ENCODE measurements at regions not wholly inside any gene's neighbourhood (a gene's known extent, or its start where the extent isn't known, plus 50 kb on each side); places are given as distances from the start of the nearest gene placed in this dataset.
"Not testable (repeated sequence)": the region's sequence is repeated elsewhere in the genome, so short reads cannot be mapped to it uniquely, and the experiment has no call there.

DNA sequence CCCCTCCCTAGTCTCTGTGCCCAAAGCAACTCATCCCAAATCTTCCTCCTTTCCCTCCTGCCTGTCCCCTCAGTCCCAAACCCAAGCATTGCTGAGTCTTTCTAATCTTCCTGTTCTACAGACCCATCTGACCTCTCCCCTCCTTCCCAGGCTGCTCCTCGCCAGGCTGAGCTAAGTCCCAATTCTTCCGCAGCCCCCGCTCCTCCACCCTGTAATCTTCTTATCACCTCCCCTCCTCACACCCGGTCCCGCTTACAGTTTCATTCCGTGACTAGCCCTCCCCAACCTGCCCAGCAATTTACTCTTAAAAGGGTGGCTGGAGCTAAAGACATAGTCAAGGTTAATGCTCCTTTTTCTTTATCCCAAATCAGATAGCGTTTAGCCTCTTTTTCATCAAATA, 86.8 kb upstream of the ALDH3B2 start:
- H3K4me1 ChIP-seq (ENCODE audit: control extremely low read depth in 1 of 4, control insufficient read depth in 4 of 4, insufficient read depth in 4 of 4, low read length in 3 of 4); H3K27ac ChIP-seq (ENCODE audit: insufficient read depth in 1 of 2, low read depth in 1 of 2, low read length in 2 of 2, poor library complexity in 1 of 2, severe bottlenecking in 2 of 2); H3K36me3 ChIP-seq (ENCODE audit: control insufficient read depth in 4 of 4, insufficient read depth in 4 of 4, low read length in 3 of 4); DNase-seq; CTCF ChIA-PET; H3K9me3 ChIP-seq (ENCODE audit: control extremely low read depth in 1 of 5, control insufficient read depth in 4 of 5, insufficient read depth in 2 of 5, low read depth in 1 of 5, low read length in 4 of 5); POLR2A ChIA-PET; H3K4me3 ChIP-seq (ENCODE audit: control insufficient read depth in 1 of 7, extremely low read depth in 1 of 7, insufficient read depth in 4 of 7, low read depth in 2 of 7, low read length in 6 of 7); H3K27me3 ChIP-seq (replicated peaks in 2 of 5; ENCODE audit: control insufficient read depth in 4 of 5, insufficient read depth in 5 of 5, low read length in 4 of 5): not testable (repeated sequence)
- 100% methylated on average over 2 of the region's 7 CpGs for WGBS (ENCODE audit: insufficient coverage)

DNA sequence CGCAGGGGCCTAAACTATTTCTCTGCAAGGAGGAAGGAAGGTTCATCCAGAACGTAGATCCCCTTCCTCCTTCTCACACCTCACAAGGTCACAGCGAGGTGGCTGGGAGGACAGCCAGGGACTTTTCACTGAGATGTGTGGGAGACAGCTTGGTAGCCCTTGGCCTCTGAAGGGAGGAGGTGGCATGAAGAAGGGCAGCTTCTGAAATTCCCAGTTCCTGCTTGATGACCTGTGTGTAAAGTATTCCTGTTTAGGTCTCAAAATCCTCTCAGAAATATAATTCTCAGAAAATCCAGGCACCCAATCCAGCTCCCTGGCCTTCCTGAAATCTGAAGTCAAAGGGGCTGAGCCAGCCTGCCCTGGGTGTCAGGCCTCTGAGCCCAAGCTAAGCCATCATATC, 84.9 kb upstream of the ALDH3B2 start:
- H3K36me3 ChIP-seq (ENCODE audit: control insufficient read depth in 4 of 4, insufficient read depth in 4 of 4, low read length in 3 of 4); H3K27ac ChIP-seq (ENCODE audit: insufficient read depth in 1 of 2, low read depth in 1 of 2, low read length in 2 of 2, poor library complexity in 1 of 2, severe bottlenecking in 2 of 2); CTCF ChIA-PET; H3K9me3 ChIP-seq (ENCODE audit: control extremely low read depth in 1 of 5, control insufficient read depth in 4 of 5, insufficient read depth in 2 of 5, low read depth in 1 of 5, low read length in 4 of 5); H3K4me3 ChIP-seq (ENCODE audit: control insufficient read depth in 1 of 7, extremely low read depth in 1 of 7, insufficient read depth in 4 of 7, low read depth in 2 of 7, low read length in 6 of 7); H3K4me1 ChIP-seq (ENCODE audit: control extremely low read depth in 1 of 4, control insufficient read depth in 4 of 4, insufficient read depth in 4 of 4, low read length in 3 of 4); H3K27me3 ChIP-seq (replicated peaks in 2 of 5; ENCODE audit: control insufficient read depth in 4 of 5, insufficient read depth in 5 of 5, low read length in 4 of 5); POLR2A ChIA-PET; DNase-seq: not testable (repeated sequence)
- no CpG with 5 or more reads among the region's 3 CpGs for WGBS (ENCODE audit: insufficient coverage)

DNA sequence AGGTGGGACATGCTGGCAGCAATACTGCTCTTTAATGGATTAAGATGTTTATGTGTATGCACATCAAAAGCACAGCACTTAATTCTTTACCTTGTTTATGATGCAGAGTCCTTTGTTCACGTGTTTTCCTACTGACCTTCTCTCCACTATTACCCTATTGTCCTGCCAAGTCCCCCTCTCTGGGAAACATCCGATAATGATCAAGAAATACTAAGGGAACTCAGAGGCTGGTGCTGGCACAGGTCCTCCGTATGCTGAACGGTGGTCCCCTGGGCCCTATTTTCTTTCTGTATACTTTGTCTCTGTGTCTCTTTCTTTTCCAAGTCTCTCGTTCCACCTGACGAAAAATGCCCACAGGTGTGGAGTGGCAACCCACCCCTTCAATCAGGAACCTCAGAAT, 84.0 kb upstream of the ALDH3B2 start:
- POLR2A ChIA-PET; CTCF ChIA-PET; H3K4me3 ChIP-seq (ENCODE audit: control insufficient read depth in 1 of 7, extremely low read depth in 1 of 7, insufficient read depth in 4 of 7, low read depth in 2 of 7, low read length in 6 of 7); DNase-seq; H3K27ac ChIP-seq (ENCODE audit: insufficient read depth in 1 of 2, low read depth in 1 of 2, low read length in 2 of 2, poor library complexity in 1 of 2, severe bottlenecking in 2 of 2); H3K27me3 ChIP-seq (replicated peaks in 2 of 5; ENCODE audit: control insufficient read depth in 4 of 5, insufficient read depth in 5 of 5, low read length in 4 of 5); H3K36me3 ChIP-seq (ENCODE audit: control insufficient read depth in 4 of 4, insufficient read depth in 4 of 4, low read length in 3 of 4); H3K4me1 ChIP-seq (ENCODE audit: control extremely low read depth in 1 of 4, control insufficient read depth in 4 of 4, insufficient read depth in 4 of 4, low read length in 3 of 4); H3K9me3 ChIP-seq (ENCODE audit: control extremely low read depth in 1 of 5, control insufficient read depth in 4 of 5, insufficient read depth in 2 of 5, low read depth in 1 of 5, low read length in 4 of 5): not testable (repeated sequence)
- WGBS (ENCODE audit: insufficient coverage): 97% methylated on average over 6 of the region's 6 CpGs

DNA sequence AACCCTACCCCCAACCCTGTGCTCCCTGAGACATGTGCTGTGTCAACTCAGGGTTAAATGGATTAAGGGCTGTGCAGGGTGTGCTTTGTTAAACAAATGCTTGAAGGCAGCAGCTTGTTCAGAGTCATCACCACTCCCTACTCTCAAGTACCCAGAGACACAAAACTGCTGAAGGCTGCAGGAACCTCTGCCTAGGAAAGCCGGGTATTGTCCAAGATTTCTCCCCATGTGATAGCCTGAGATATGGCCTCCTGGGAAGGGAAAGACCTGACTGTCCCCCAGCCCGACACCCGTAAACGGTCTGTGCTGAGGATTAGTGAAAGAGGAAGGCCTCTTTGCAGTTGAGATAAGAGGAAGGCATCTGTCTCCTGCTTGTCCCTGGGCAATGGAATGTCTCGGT, 83.6 kb upstream of the ALDH3B2 start:
- POLR2A ChIA-PET; H3K4me3 ChIP-seq (ENCODE audit: control insufficient read depth in 1 of 7, extremely low read depth in 1 of 7, insufficient read depth in 4 of 7, low read depth in 2 of 7, low read length in 6 of 7); H3K4me1 ChIP-seq (ENCODE audit: control extremely low read depth in 1 of 4, control insufficient read depth in 4 of 4, insufficient read depth in 4 of 4, low read length in 3 of 4); H3K9me3 ChIP-seq (ENCODE audit: control extremely low read depth in 1 of 5, control insufficient read depth in 4 of 5, insufficient read depth in 2 of 5, low read depth in 1 of 5, low read length in 4 of 5); CTCF ChIA-PET; H3K36me3 ChIP-seq (ENCODE audit: control insufficient read depth in 4 of 4, insufficient read depth in 4 of 4, low read length in 3 of 4); H3K27me3 ChIP-seq (replicated peaks in 2 of 5; ENCODE audit: control insufficient read depth in 4 of 5, insufficient read depth in 5 of 5, low read length in 4 of 5); H3K27ac ChIP-seq (ENCODE audit: insufficient read depth in 1 of 2, low read depth in 1 of 2, low read length in 2 of 2, poor library complexity in 1 of 2, severe bottlenecking in 2 of 2); DNase-seq: not testable (repeated sequence)
- WGBS (ENCODE audit: insufficient coverage): no CpG with 5 or more reads among the region's 5 CpGs

DNA sequence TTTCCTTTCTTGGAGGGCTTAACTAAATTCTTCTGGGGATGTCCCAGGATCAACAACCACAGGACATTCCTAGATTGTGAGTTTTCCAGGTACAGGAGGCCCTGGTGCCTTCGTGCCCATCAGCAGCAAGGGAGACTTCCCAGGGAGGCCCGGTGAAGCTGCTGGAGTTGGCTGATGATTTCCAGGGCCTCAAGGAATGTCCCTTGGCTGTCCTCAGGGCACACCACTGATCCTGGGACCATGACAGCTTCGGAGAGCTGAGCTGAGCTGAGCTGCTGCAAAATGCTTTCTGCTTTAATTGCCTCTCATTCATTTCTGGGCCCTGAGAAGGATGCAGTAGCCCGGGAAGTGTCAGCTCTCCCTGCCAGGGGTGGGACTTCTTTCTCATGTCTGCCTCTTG, 79.4 kb upstream of the ALDH3B2 start:
- H3K4me1 ChIP-seq (ENCODE audit: control extremely low read depth in 1 of 4, control insufficient read depth in 4 of 4, insufficient read depth in 4 of 4, low read length in 3 of 4); H3K4me3 ChIP-seq (ENCODE audit: control insufficient read depth in 1 of 7, extremely low read depth in 1 of 7, insufficient read depth in 4 of 7, low read depth in 2 of 7, low read length in 6 of 7); POLR2A ChIA-PET; H3K27me3 ChIP-seq (replicated peaks in 2 of 5; ENCODE audit: control insufficient read depth in 4 of 5, insufficient read depth in 5 of 5, low read length in 4 of 5); H3K36me3 ChIP-seq (ENCODE audit: control insufficient read depth in 4 of 4, insufficient read depth in 4 of 4, low read length in 3 of 4); CTCF ChIA-PET; DNase-seq; H3K27ac ChIP-seq (ENCODE audit: insufficient read depth in 1 of 2, low read depth in 1 of 2, low read length in 2 of 2, poor library complexity in 1 of 2, severe bottlenecking in 2 of 2); H3K9me3 ChIP-seq (ENCODE audit: control extremely low read depth in 1 of 5, control insufficient read depth in 4 of 5, insufficient read depth in 2 of 5, low read depth in 1 of 5, low read length in 4 of 5): not testable (repeated sequence)
- WGBS (ENCODE audit: insufficient coverage): 94% methylated on average over 4 of the region's 4 CpGs

DNA sequence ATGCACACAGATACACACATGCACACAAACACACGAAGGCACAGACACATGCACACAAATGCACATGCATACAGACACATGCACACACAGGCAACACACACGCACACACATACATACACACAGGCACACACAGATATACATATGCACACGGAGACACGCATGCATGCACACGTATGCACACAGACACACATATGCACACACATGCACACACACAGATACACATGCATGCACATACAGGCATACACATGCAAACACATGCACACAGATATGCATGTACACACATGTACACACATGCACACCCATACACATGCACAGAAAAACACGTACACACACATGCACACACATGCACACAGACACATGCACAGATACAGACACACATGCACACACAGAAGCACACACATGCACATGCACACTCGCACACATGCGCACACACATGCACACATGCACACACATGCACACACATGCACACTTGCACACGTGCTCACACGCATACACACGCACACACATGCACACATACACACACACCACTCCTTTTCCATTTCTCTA, 70.8 kb upstream of the ALDH3B2 start:
- CTCF ChIA-PET: no interaction called here
- DNase-seq: no peak
- H3K27me3 ChIP-seq (replicated peaks in 2 of 5; ENCODE audit: control insufficient read depth in 4 of 5, insufficient read depth in 5 of 5, low read length in 4 of 5): peaks cover 0 to under 1% (median 0%) of the 10 kb centered on the region in 5 experiments
- 97% methylated on average over 5 of the region's 11 CpGs for WGBS (ENCODE audit: insufficient coverage)
- H3K9me3 ChIP-seq (ENCODE audit: control extremely low read depth in 1 of 5, control insufficient read depth in 4 of 5, insufficient read depth in 2 of 5, low read depth in 1 of 5, low read length in 4 of 5): no peaks in the 10 kb centered on the region
- H3K4me3 ChIP-seq (ENCODE audit: control insufficient read depth in 1 of 7, extremely low read depth in 1 of 7, insufficient read depth in 4 of 7, low read depth in 2 of 7, low read length in 6 of 7): no peak overlapping the region
- H3K36me3 ChIP-seq (ENCODE audit: control insufficient read depth in 4 of 4, insufficient read depth in 4 of 4, low read length in 3 of 4): no peaks in the 10 kb centered on the region
- no peak overlapping the region for H3K27ac ChIP-seq (ENCODE audit: insufficient read depth in 1 of 2, low read depth in 1 of 2, low read length in 2 of 2, poor library complexity in 1 of 2, severe bottlenecking in 2 of 2)
- H3K4me1 ChIP-seq (ENCODE audit: control extremely low read depth in 1 of 4, control insufficient read depth in 4 of 4, insufficient read depth in 4 of 4, low read length in 3 of 4): no peaks in the 10 kb centered on the region
- POLR2A ChIA-PET: no interaction called here

DNA sequence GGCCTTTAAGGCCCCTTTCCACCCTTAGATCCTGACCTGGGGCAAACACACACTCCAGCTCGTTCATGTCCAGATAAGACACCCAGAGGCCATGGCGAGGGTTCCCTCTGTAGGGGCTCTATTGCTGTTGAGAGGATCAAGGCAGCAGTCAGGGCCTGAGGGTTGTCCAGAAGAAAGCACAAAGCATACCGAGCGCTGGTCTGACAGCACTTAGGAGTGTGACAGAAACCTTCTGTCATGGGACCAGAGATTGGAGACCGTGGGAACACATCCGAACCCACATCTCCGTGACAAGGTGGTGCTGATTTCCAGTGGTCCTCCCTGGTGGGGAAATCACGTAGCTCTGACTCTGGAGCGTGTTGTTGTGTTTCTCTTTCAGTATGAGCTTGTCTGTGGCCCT, 69.8 kb upstream of the ALDH3B2 start:
- H3K36me3 ChIP-seq (ENCODE audit: control insufficient read depth in 4 of 4, insufficient read depth in 4 of 4, low read length in 3 of 4); CTCF ChIA-PET; H3K4me3 ChIP-seq (ENCODE audit: control insufficient read depth in 1 of 7, extremely low read depth in 1 of 7, insufficient read depth in 4 of 7, low read depth in 2 of 7, low read length in 6 of 7); DNase-seq; H3K27me3 ChIP-seq (replicated peaks in 2 of 5; ENCODE audit: control insufficient read depth in 4 of 5, insufficient read depth in 5 of 5, low read length in 4 of 5); H3K9me3 ChIP-seq (ENCODE audit: control extremely low read depth in 1 of 5, control insufficient read depth in 4 of 5, insufficient read depth in 2 of 5, low read depth in 1 of 5, low read length in 4 of 5); H3K4me1 ChIP-seq (ENCODE audit: control extremely low read depth in 1 of 4, control insufficient read depth in 4 of 4, insufficient read depth in 4 of 4, low read length in 3 of 4); POLR2A ChIA-PET; H3K27ac ChIP-seq (ENCODE audit: insufficient read depth in 1 of 2, low read depth in 1 of 2, low read length in 2 of 2, poor library complexity in 1 of 2, severe bottlenecking in 2 of 2): not testable (repeated sequence)
- 98% methylated on average over 6 of the region's 9 CpGs for WGBS (ENCODE audit: insufficient coverage)

Measured in common myeloid progenitor, CD34-positive (primary cell).